OCI-LY3 (cell line): ENCODE measurements at regions not wholly inside any gene's neighbourhood (a gene's known extent, or its start where the extent isn't known, plus 50 kb on each side); places are given as distances from the start of the nearest gene placed in this dataset.

Source experiments
- EZH2phosphoT487 ChIP-seq: fragments of 200-600 bp; shearing (Covaris generic); IDR thresholded peaks from 2 replicates; pipeline ENCODE4 v1.6.1; 2018; ENCODE audit warnings: antibody characterized with exemption, mixed run types, low read depth
- TF ChIP-seq, protein P1 (sequence below): fragments of 200-600, 300-600 bp; sonication (generic); IDR thresholded peaks from 2 replicates; pipeline ENCODE4 v1.5.1; 2014; ENCODE audit warnings: antibody characterized with exemption, low read length, low read depth

DNA sequence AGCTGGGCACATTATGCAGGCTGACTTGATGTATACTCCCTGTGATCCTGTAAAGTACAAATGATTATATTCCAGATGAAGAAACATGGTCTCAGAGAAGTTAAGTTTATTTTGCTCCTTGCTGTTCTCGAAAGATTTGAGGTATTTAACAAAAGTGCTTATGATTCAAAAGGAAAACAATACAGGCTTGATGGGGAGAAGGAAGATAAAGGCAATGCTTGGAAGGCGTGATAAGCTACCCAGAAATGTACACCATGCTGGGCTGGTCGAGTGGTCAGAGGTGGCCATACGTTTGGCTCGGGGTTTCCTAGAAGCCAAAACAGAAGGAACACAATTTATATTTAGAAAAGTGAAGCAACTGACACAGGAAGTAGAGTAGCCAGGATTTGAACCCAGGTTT is 201.0 kb downstream of the KTN1 start:
- TF ChIP-seq, protein P1, sequence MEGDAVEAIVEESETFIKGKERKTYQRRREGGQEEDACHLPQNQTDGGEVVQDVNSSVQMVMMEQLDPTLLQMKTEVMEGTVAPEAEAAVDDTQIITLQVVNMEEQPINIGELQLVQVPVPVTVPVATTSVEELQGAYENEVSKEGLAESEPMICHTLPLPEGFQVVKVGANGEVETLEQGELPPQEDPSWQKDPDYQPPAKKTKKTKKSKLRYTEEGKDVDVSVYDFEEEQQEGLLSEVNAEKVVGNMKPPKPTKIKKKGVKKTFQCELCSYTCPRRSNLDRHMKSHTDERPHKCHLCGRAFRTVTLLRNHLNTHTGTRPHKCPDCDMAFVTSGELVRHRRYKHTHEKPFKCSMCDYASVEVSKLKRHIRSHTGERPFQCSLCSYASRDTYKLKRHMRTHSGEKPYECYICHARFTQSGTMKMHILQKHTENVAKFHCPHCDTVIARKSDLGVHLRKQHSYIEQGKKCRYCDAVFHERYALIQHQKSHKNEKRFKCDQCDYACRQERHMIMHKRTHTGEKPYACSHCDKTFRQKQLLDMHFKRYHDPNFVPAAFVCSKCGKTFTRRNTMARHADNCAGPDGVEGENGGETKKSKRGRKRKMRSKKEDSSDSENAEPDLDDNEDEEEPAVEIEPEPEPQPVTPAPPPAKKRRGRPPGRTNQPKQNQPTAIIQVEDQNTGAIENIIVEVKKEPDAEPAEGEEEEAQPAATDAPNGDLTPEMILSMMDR: no peak
- no peak for TF ChIP-seq EZH2phosphoT487
